BLaER1 treated with 17β-estradiol and CSF1 and Interleukin-3, amounts not matched to agents 10 nM and 100 nM (cell line): ENCODE measurements at regions not wholly inside any gene's neighbourhood (a gene's known extent, or its start where the extent isn't known, plus 50 kb on each side); places are given as distances from the start of the nearest gene placed in this dataset.
"Not testable (repeated sequence)": the region's sequence is repeated elsewhere in the genome, so short reads cannot be mapped to it uniquely, and the experiment has no call there.

Experiments used
- H3K27ac ChIP-seq, 11 experiments: shearing (Covaris generic); formaldehyde crosslinking; 2 replicates each; pipeline ENCODE4 v1.8.1; 2022
- H3K27me3 ChIP-seq, 11 experiments: shearing (Covaris generic); formaldehyde crosslinking; 2 replicates each; pipeline ENCODE4 v1.8.1; 2022
- H3K36me3 ChIP-seq, 11 experiments: shearing (Covaris generic); formaldehyde crosslinking; 2 replicates each; pipeline ENCODE4 v1.8.1; 2022
- H3K4me1 ChIP-seq, 10 experiments: shearing (Covaris generic); formaldehyde crosslinking; 2 replicates each; pipeline ENCODE4 v1.8.1; 2022
- H3K4me2 ChIP-seq, 11 experiments: shearing (Covaris generic); formaldehyde crosslinking; 2 replicates each; pipeline ENCODE4 v1.8.1; 2022
- H3K4me3 ChIP-seq, 10 experiments: shearing (Covaris generic); formaldehyde crosslinking; 2 replicates each; pipeline ENCODE4 v1.8.1; 2022
- H3K9ac ChIP-seq, 11 experiments: shearing (Covaris generic); formaldehyde crosslinking; 2 replicates each; pipeline ENCODE4 v1.8.1; 2022
- H3K9me3 ChIP-seq, 11 experiments: shearing (Covaris generic); formaldehyde crosslinking; replicated peaks in 1 of 11; 2 replicates each; pipeline ENCODE4 v1.8.1; 2022
- H4K20me1 ChIP-seq, 11 experiments: shearing (Covaris generic); formaldehyde crosslinking; 2 replicates each; pipeline ENCODE4 v1.8.1; 2022
- Cebpa-rat ChIP-seq, 11 experiments: shearing (Covaris generic); IDR thresholded peaks; 2 replicates each; pipeline ENCODE4 v1.8.1; 2022

GRCh38 chr1:172778456-172779455 lies 119.9 kb downstream of the FASLG start:
- H3K4me2 ChIP-seq, result no peak overlapping the region
- no peaks in the 10 kb centered on the region for H3K27me3 ChIP-seq
- peaks cover 7 to 15% (median 9%) of the 10 kb centered on the region in 11 experiments; a peak in 20 of 22 replicates for H3K9me3 ChIP-seq
- H4K20me1 ChIP-seq, result no peaks in the 10 kb centered on the region
- H3K9ac ChIP-seq, result no peak overlapping the region
- no peak overlapping the region for H3K4me3 ChIP-seq
- H3K27ac ChIP-seq, result no peak overlapping the region
- H3K36me3 ChIP-seq, result no peaks in the 10 kb centered on the region
- TF ChIP-seq Cebpa-rat (IDR thresholded peaks at IDR 0.05), result no peak
- H3K4me1 ChIP-seq, result peaks cover 6 to 10% (median 9%) of the 10 kb centered on the region in 10 experiments; a peak in 13 of 20 replicates

GRCh38 chr1:172779491-172779890 lies 120.6 kb downstream of the FASLG start:
- no peak overlapping the region for H3K27ac ChIP-seq
- H3K4me3 ChIP-seq, result no peak overlapping the region
- peaks cover 6 to 10% (median 9%) of the 10 kb centered on the region in 10 experiments; a peak in 13 of 20 replicates for H3K4me1 ChIP-seq
- H3K9ac ChIP-seq, result no peak overlapping the region
- no peaks in the 10 kb centered on the region for H3K27me3 ChIP-seq
- no peaks in the 10 kb centered on the region for H4K20me1 ChIP-seq
- no peak overlapping the region for H3K4me2 ChIP-seq
- peaks cover 7 to 15% (median 10%) of the 10 kb centered on the region in 11 experiments; a peak in 20 of 22 replicates for H3K9me3 ChIP-seq
- H3K36me3 ChIP-seq, result no peaks in the 10 kb centered on the region
- no peak for TF ChIP-seq Cebpa-rat (IDR thresholded peaks at IDR 0.05)

GRCh38 chr1:172781513-172782140 lies 122.7 kb downstream of the FASLG start:
- peaks cover 7 to 15% (median 10%) of the 10 kb centered on the region in 11 experiments; a peak in 20 of 22 replicates for H3K9me3 ChIP-seq
- no peaks in the 10 kb centered on the region for H3K27me3 ChIP-seq
- peaks cover 6 to 10% (median 9%) of the 10 kb centered on the region in 10 experiments; a peak in 13 of 20 replicates for H3K4me1 ChIP-seq
- peak overlapping the region in 10 of 11 experiments; percentile 7 to 54 (median 26); a peak in 13 of 22 replicates for H3K4me2 ChIP-seq
- no peak overlapping the region for H3K27ac ChIP-seq
- no peak overlapping the region for H3K4me3 ChIP-seq
- no peaks in the 10 kb centered on the region for H4K20me1 ChIP-seq
- H3K9ac ChIP-seq, result no peak overlapping the region
- no peaks in the 10 kb centered on the region for H3K36me3 ChIP-seq
- TF ChIP-seq Cebpa-rat (IDR thresholded peaks at IDR 0.05), result no peak

GRCh38 chr1:172789840-172790239 lies 130.9 kb downstream of the FASLG start:
- no peaks in the 10 kb centered on the region for H4K20me1 ChIP-seq
- no peaks in the 10 kb centered on the region for H3K4me1 ChIP-seq
- H3K27ac ChIP-seq, result no peak overlapping the region
- H3K36me3 ChIP-seq, result no peaks in the 10 kb centered on the region
- no peak overlapping the region for H3K9ac ChIP-seq
- TF ChIP-seq Cebpa-rat (IDR thresholded peaks at IDR 0.05), result no peak
- H3K4me3 ChIP-seq, result no peak overlapping the region
- no peak overlapping the region for H3K4me2 ChIP-seq
- no peaks in the 10 kb centered on the region for H3K27me3 ChIP-seq
- H3K9me3 ChIP-seq, result peaks cover 0 to 4% (median 0%) of the 10 kb centered on the region in 11 experiments; a peak in 2 of 22 replicates

GRCh38 chr1:172790245-172790644 lies 131.3 kb downstream of the FASLG start:
- Histone ChIP-seq H3K4me2 (no peak overlapping the region), H3K36me3 (no peaks in the 10 kb centered on the region), H4K20me1 (no peaks in the 10 kb centered on the region), H3K9ac (no peak overlapping the region), H3K9me3 (peaks cover 0 to 4% (median 0%) of the 10 kb centered on the region in 11 experiments; a peak in 2 of 22 replicates), H3K27me3 (no peaks in the 10 kb centered on the region), H3K4me1 (no peaks in the 10 kb centered on the region), H3K4me3 (no peak overlapping the region), H3K27ac (no peak overlapping the region)
- no peak for TF ChIP-seq Cebpa-rat (IDR thresholded peaks at IDR 0.05)

GRCh38 chr1:172793823-172794222 lies 134.9 kb downstream of the FASLG start:
- H3K4me2 ChIP-seq, result no peak overlapping the region
- no peak overlapping the region for H3K27ac ChIP-seq
- H3K36me3 ChIP-seq, result no peaks in the 10 kb centered on the region
- no peaks in the 10 kb centered on the region for H3K4me1 ChIP-seq
- peaks cover 0 to 1% (median 0%) of the 10 kb centered on the region in 11 experiments; a peak in 2 of 22 replicates for H3K9me3 ChIP-seq
- no peak overlapping the region for H3K9ac ChIP-seq
- no peaks in the 10 kb centered on the region for H3K27me3 ChIP-seq
- no peak overlapping the region for H3K4me3 ChIP-seq
- no peak for TF ChIP-seq Cebpa-rat (IDR thresholded peaks at IDR 0.05)
- H4K20me1 ChIP-seq, result no peaks in the 10 kb centered on the region

GRCh38 chr1:172795741-172796140 lies 136.8 kb downstream of the FASLG start:
- Histone ChIP-seq H3K4me2 (no peak overlapping the region), H3K4me3 (no peak overlapping the region), H4K20me1 (no peaks in the 10 kb centered on the region), H3K4me1 (no peaks in the 10 kb centered on the region), H3K36me3 (no peaks in the 10 kb centered on the region), H3K9ac (no peak overlapping the region), H3K9me3 (no peaks in the 10 kb centered on the region; a peak in 1 of 22 replicates), H3K27ac (no peak overlapping the region), H3K27me3 (no peaks in the 10 kb centered on the region)
- no peak for TF ChIP-seq Cebpa-rat (IDR thresholded peaks at IDR 0.05)

GRCh38 chr1:172799804-172800203 lies 140.9 kb downstream of the FASLG start:
- H3K27ac ChIP-seq, H4K20me1 ChIP-seq, H3K4me3 ChIP-seq, H3K27me3 ChIP-seq, H3K4me2 ChIP-seq, H3K36me3 ChIP-seq, H3K9ac ChIP-seq: not testable (repeated sequence)
- H3K9me3 ChIP-seq, result peaks cover 14 to 22% (median 15%) of the 10 kb centered on the region in 11 experiments; a peak in 19 of 22 replicates
- peaks cover 0 to 14% (median 0%) of the 10 kb centered on the region in 10 experiments; a peak in 4 of 20 replicates for H3K4me1 ChIP-seq

GRCh38 chr1:172801771-172802322 lies 142.9 kb downstream of the FASLG start:
- no peak overlapping the region for H3K4me3 ChIP-seq
- H3K27ac ChIP-seq, result no peak overlapping the region
- no peak for TF ChIP-seq Cebpa-rat (IDR thresholded peaks at IDR 0.05)
- H3K9me3 ChIP-seq, result peaks cover 14 to 22% (median 15%) of the 10 kb centered on the region in 11 experiments; a peak in 19 of 22 replicates
- H3K4me1 ChIP-seq, result peaks cover 0 to 14% (median 0%) of the 10 kb centered on the region in 10 experiments; a peak in 4 of 20 replicates
- no peaks in the 10 kb centered on the region for H3K27me3 ChIP-seq
- no peaks in the 10 kb centered on the region for H3K36me3 ChIP-seq
- H3K4me2 ChIP-seq, result peak overlapping the region in 2 of 11 experiments; percentile 42 to 46; a peak in 3 of 22 replicates
- H3K9ac ChIP-seq, result no peak overlapping the region
- no peaks in the 10 kb centered on the region for H4K20me1 ChIP-seq
